ENCODE measurements at regions not wholly inside any gene's neighbourhood (a gene's known extent, or its start where the extent isn't known, plus 50 kb on each side); places are given as distances from the start of the nearest gene placed in this dataset.
"Not testable (repeated sequence)": the region's sequence is repeated elsewhere in the genome, so short reads cannot be mapped to it uniquely, and the experiment has no call there.

DNA sequence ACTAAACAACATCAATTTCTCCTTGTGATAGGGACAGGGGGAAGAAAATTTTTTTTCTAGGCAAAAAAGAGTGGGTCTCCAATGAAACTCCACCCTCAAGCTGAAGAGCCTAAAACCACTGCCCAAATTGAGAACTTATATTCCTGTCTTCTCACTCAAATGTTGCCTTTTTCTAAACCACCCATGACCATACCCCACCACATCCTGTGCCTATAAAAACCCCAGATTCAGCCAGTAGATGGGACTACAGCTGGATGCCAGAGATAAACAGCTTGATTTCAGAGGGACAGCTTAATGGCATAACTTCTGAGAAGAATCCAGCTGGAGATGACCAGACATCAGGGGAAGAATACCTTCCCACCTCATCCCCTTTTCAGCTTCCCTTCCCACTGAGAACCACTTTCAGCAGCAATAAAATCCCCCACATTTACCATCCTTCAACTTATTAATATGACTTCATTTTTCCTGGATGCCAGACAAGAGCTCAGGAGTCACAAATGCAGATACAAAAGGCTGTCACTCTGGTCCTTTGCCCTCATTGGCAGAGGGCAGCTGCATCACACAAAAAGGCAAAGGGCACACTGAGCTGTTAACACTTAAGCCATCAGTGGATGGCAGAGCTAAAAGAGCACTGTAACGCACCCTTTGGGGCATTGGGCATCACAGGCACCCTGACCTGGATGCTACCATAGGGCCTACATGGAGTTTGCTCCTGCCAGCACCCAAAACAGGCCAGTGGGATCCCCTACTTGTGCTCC lies 972.5 kb upstream of the CTNND2 start:
- TF ChIP-seq, protein P1, sequence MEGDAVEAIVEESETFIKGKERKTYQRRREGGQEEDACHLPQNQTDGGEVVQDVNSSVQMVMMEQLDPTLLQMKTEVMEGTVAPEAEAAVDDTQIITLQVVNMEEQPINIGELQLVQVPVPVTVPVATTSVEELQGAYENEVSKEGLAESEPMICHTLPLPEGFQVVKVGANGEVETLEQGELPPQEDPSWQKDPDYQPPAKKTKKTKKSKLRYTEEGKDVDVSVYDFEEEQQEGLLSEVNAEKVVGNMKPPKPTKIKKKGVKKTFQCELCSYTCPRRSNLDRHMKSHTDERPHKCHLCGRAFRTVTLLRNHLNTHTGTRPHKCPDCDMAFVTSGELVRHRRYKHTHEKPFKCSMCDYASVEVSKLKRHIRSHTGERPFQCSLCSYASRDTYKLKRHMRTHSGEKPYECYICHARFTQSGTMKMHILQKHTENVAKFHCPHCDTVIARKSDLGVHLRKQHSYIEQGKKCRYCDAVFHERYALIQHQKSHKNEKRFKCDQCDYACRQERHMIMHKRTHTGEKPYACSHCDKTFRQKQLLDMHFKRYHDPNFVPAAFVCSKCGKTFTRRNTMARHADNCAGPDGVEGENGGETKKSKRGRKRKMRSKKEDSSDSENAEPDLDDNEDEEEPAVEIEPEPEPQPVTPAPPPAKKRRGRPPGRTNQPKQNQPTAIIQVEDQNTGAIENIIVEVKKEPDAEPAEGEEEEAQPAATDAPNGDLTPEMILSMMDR (IDR thresholded peaks at IDR 0.05) = no peak
- no peak for TF ChIP-seq EP300 (IDR thresholded peaks at IDR 0.05)

DNA sequence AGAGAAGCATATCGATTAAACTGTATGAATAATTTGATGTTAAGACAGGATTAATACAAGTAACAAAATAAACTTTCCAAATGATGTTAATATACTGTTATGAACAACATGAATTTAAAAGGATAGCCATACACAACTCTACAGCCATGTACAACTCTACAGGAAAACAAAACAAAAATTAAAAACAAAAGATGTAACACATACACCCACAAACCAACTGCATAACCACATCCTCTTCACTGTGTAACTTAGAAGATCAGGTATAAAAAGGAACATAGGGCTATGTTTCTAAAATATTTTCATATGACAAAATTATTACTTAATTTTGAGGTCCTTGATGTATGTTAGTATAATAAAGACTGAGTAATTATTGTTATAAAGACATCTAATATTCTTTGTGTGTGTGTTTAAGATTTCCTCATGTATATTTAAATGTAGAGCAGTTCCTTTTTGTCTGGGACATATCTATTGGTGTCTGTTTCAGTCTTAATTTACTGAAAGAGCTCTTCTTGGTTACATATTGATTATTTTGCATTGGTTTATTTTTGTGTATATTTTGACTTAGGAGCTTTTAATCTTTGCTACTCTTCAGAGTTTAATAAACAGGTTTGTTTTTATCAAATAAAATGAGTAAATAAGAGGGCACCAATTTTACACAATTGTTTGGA lies 966.8 kb upstream of the CTNND2 start:
- 71 to 87% (median 72%) methylated on average over 1 of the region's 1 CpG for WGBS, 3 donors
- no peaks in the 10 kb centered on the region for H3K27me3 ChIP-seq
- intact Hi-C loops (cut with DNase I) = no loop called here
- H3K9me3 ChIP-seq = no peaks in the 10 kb centered on the region
- no peak overlapping the region for H3K27ac ChIP-seq
- TF ChIP-seq, protein P1 (IDR thresholded peaks at IDR 0.05) = no peak
- TF ChIP-seq POLR2A (IDR thresholded peaks at IDR 0.05) (no peak), EP300 (IDR thresholded peaks at IDR 0.05) (no peak)
- no peak overlapping the region for H3K4me3 ChIP-seq
- no peak for DNase-seq
- no peaks in the 10 kb centered on the region for H3K36me3 ChIP-seq
- H3K4me1 ChIP-seq (ENCODE audit: insufficient read depth) = no peaks in the 10 kb centered on the region

More for the DNA sequence above, 972.5 kb upstream of the CTNND2 start:
- 64 to 88% (median 76%) methylated on average over 1 of the region's 1 CpG for WGBS, 3 donors
- DNase-seq = no peak
- H3K4me1 ChIP-seq (ENCODE audit: insufficient read depth) = no peaks in the 10 kb centered on the region
- H3K27me3 ChIP-seq = no peaks in the 10 kb centered on the region
- H3K27ac ChIP-seq = no peak overlapping the region
- H3K4me3 ChIP-seq = no peak overlapping the region
- H3K9me3 ChIP-seq = no peaks in the 10 kb centered on the region
- H3K36me3 ChIP-seq = no peaks in the 10 kb centered on the region
- intact Hi-C loops (cut with DNase I) = no loop called here

DNA sequence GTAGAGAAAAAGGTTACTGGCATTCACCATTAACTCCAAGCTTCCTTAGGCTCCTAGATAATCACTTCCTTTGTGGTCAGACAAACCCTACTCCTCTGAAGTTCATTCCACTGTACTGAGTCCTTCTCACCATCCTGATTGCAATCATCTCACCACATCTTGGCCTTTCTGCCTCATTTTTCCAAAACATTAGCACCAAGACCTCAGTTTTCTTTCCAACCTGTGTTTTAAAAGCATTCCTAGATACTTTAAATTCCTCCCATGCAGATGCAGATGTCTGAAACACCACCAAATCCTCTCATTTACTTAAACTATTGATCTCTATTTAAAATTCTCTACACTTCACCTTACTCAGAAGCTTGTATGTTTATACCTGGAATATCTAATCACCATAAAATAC lies 961.3 kb upstream of the CTNND2 start:
- Histone ChIP-seq H3K9me3 (no peaks in the 10 kb centered on the region), H3K4me1 (ENCODE audit: insufficient read depth) (no peaks in the 10 kb centered on the region), H3K27ac (no peak overlapping the region), H3K4me3 (no peak overlapping the region), H3K36me3 (no peaks in the 10 kb centered on the region), H3K27me3 (no peaks in the 10 kb centered on the region)
- DNase-seq = no peak
- TF ChIP-seq, protein P1 (IDR thresholded peaks at IDR 0.05) = no peak
- TF ChIP-seq POLR2A (IDR thresholded peaks at IDR 0.05) (no peak), EP300 (IDR thresholded peaks at IDR 0.05) (no peak)
- intact Hi-C loops (cut with DNase I) = no loop called here

DNA sequence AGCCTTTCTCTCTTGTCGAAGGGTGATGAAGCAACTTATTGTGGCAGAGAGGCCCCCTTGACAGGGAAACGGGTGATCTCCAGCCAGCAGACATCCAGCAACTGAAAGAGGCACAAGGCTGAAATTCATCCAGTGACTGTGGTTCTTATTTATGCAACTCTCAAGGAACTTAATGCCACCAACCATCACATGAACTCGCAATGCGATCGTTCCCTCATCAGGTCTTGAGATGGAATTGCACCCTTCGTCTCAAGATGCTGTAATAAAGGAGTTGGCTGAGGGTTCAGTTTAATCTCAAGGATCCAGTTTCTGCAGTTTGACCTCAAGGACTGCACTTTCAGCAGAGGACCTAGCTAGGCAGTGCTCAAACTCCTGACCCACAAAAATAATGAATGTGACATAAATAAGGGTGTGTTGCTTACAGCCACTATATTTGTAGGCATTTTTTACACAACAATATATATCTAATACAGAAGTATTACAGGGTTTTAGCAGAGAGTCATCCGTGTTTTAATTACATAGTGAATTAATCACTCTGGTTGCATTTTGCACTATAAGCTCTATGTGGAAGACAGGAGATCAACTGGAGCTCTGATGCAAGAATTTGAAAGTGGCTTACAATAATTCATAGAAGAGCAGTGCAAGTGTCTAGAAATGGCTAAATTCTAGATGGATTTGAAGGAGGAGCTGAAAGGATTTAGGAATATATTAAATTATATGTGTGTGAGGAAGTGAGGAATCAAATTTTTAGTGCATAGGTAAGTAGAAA lies 957.8 kb upstream of the CTNND2 start:
- no peaks in the 10 kb centered on the region for H3K9me3 ChIP-seq
- H3K4me1 ChIP-seq (ENCODE audit: insufficient read depth) = no peaks in the 10 kb centered on the region
- no peaks in the 10 kb centered on the region for H3K36me3 ChIP-seq
- TF ChIP-seq, protein P1 (IDR thresholded peaks at IDR 0.05) = no peak
- TF ChIP-seq POLR2A (IDR thresholded peaks at IDR 0.05) (no peak), EP300 (IDR thresholded peaks at IDR 0.05) (no peak)
- no peak overlapping the region for H3K27ac ChIP-seq
- DNase-seq = no peak
- H3K27me3 ChIP-seq = no peaks in the 10 kb centered on the region
- 63 to 68% (median 67%) methylated on average over 7 of the region's 7 CpGs for WGBS, 3 donors
- no peak overlapping the region for H3K4me3 ChIP-seq
- intact Hi-C loops (cut with DNase I) = no loop called here

DNA sequence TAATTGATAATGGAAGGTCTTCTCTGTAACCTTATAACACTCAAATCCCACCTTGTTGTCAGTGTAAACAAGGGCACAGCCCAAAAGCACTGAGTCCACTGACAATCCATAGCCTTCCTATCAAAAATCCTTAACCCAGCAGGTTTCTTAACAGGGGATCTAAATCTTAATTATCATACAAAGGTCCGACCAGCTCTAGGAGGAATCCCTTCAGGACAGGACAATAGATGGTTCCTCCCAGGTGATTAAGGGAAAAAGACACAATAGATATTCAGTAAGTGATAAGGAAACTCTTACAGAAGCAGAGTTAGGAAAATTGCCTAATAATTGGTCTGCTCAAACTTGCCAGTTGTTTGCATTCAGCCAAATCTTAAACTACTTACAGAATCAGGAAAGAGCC lies 951.9 kb upstream of the CTNND2 start:
- 41 to 54% (median 50%) methylated on average over 1 of the region's 1 CpG for WGBS, 3 donors
- not testable (repeated sequence) for H3K27ac ChIP-seq; H3K27me3 ChIP-seq; H3K4me1 ChIP-seq (ENCODE audit: insufficient read depth); H3K36me3 ChIP-seq; DNase-seq; H3K9me3 ChIP-seq; H3K4me3 ChIP-seq
- intact Hi-C loops (cut with DNase I) = loop anchor here in 1 of 4 donors (1.0 kb wide), 1 partner anchor 35 kb away; no protein-coding TSS in a partner anchor
